ENCODE measurements at regions not wholly inside any gene's neighbourhood (a gene's known extent, or its start where the extent isn't known, plus 50 kb on each side); places are given as distances from the start of the nearest gene placed in this dataset.
A peak's percentile ranks its signal among the peaks of the same experiment; 100 is the strongest.

DNA sequence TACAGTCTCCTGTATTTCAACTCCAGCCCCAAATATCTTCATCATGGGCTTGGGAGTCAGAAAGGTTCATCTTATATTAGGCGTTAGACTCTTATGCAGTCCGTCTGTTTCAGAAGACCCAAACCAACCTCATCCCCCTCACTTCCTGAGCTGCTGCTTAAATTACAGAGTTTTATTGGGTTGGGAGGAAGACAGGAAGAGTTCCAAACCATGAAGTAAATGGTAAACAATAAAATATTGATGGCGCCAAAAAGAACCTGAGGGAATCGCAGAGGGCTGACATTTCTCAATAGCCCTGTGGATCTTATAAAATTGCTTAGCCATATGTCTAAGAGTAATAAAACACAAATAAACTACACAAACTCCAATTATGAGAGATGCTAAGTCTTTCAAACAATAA, 116.9 kb upstream of the C3orf80 start:
- H3K4me3 ChIP-seq (ENCODE audit: low read depth, low read length), result no peak overlapping the region
- TF ChIP-seq MYC (IDR thresholded peaks at IDR 0.05; ENCODE audit: low read depth, low read length) (no peak), POLR2A (IDR thresholded peaks at IDR 0.05; ENCODE audit: extremely low read depth, insufficient read length) (no peak)
- TF ChIP-seq, protein P1, sequence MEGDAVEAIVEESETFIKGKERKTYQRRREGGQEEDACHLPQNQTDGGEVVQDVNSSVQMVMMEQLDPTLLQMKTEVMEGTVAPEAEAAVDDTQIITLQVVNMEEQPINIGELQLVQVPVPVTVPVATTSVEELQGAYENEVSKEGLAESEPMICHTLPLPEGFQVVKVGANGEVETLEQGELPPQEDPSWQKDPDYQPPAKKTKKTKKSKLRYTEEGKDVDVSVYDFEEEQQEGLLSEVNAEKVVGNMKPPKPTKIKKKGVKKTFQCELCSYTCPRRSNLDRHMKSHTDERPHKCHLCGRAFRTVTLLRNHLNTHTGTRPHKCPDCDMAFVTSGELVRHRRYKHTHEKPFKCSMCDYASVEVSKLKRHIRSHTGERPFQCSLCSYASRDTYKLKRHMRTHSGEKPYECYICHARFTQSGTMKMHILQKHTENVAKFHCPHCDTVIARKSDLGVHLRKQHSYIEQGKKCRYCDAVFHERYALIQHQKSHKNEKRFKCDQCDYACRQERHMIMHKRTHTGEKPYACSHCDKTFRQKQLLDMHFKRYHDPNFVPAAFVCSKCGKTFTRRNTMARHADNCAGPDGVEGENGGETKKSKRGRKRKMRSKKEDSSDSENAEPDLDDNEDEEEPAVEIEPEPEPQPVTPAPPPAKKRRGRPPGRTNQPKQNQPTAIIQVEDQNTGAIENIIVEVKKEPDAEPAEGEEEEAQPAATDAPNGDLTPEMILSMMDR (IDR thresholded peaks at IDR 0.05; ENCODE audit: low read depth, low read length), result no peak
- TF ChIP-seq, protein P2, sequence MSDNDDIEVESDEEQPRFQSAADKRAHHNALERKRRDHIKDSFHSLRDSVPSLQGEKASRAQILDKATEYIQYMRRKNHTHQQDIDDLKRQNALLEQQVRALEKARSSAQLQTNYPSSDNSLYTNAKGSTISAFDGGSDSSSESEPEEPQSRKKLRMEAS (IDR thresholded peaks at IDR 0.05; ENCODE audit: low read depth, low read length), result no peak
- peak; percentile 54 for DNase-seq (ENCODE audit: low read depth)

DNA sequence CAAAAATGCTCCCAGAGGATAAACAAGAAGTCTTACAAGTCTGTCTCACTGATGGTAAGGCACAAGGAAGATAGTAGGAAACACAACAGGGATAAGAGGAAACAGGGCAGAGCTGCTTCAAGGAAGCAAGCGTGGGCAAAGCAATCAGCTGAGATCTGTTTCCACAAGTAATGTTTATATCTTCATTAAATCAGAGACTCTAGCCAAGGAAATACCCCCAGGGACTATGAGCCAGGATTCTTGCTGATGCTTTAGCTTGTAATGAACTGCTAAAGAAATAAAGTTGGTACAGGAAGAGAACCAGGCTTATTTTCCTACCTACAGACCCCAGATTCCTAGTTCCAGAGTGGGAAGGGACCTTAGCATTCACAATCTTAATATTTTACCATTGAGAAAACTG, 112.7 kb upstream of the C3orf80 start:
- no peak overlapping the region for H3K4me3 ChIP-seq (ENCODE audit: low read depth, low read length)
- TF ChIP-seq, protein P2 (IDR thresholded peaks at IDR 0.05; ENCODE audit: low read depth, low read length), result no peak
- TF ChIP-seq POLR2A (IDR thresholded peaks at IDR 0.05; ENCODE audit: extremely low read depth, insufficient read length), result no peak
- DNase-seq (ENCODE audit: low read depth), result no peak

DNA sequence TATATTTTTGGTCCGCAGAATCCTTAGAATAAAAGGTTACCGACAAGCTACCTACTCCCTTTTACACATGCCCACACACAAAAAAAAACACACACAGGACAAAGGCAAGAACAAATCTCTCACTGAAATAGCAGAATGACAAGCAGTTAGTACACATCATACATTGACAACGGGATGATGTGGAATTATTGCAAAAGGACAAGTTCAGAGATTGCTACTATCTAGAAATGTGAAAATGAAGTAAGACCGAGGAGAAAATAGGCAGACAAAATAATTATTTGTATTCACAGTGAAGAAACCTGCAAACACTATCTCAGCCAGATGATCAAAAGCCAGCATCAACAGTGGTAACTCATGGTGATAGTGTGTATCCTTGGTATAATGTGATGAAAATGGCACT, 112.2 kb upstream of the C3orf80 start:
- DNase-seq (ENCODE audit: low read depth), result no peak
- TF ChIP-seq POLR2A (IDR thresholded peaks at IDR 0.05; ENCODE audit: extremely low read depth, insufficient read length) (no peak), MYC (IDR thresholded peaks at IDR 0.05; ENCODE audit: low read depth, low read length) (no peak)
- TF ChIP-seq, protein P1 (IDR thresholded peaks at IDR 0.05; ENCODE audit: low read depth, low read length), result no peak
- TF ChIP-seq, protein P2 (IDR thresholded peaks at IDR 0.05; ENCODE audit: low read depth, low read length), result no peak
- no peak overlapping the region for H3K4me3 ChIP-seq (ENCODE audit: low read depth, low read length)

DNA sequence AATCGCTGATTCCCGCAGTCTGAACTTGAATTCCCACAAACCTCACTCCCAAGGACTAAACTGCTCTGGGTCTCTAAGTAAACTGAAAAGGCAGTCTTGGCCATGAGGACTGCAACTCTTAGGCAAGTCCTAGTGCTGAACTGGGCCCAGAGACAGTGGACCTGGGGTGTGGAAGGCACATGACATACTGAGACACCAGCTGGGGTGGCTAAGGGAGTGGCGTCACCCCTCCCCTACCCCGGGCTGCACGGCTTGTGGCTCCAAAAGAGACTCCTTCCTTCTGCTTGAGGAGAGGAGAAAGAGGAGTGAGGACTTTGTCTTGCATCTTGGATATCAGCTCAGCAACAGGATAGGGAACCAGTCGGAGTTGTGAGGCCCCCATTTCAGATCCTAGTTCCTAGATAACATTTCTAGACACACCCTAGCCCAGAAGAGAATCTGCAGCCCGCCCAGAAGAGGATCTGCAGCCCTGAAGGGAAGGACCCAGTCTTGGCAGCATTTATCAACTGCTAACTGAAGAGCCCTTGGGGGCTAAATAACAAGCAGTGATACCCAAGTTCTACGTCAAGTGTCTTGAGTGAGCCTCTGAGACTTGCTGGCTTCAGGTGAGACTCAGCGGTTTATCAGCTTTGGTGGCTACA, 110.7 kb upstream of the C3orf80 start:
- no peak overlapping the region for H3K4me3 ChIP-seq (ENCODE audit: low read depth, low read length)
- TF ChIP-seq, protein P1 (IDR thresholded peaks at IDR 0.05; ENCODE audit: low read depth, low read length), result no peak
- TF ChIP-seq POLR2A (IDR thresholded peaks at IDR 0.05; ENCODE audit: extremely low read depth, insufficient read length) (no peak), MYC (IDR thresholded peaks at IDR 0.05; ENCODE audit: low read depth, low read length) (no peak)
- TF ChIP-seq, protein P2 (IDR thresholded peaks at IDR 0.05; ENCODE audit: low read depth, low read length), result no peak
- DNase-seq (ENCODE audit: low read depth), result no peak

DNA sequence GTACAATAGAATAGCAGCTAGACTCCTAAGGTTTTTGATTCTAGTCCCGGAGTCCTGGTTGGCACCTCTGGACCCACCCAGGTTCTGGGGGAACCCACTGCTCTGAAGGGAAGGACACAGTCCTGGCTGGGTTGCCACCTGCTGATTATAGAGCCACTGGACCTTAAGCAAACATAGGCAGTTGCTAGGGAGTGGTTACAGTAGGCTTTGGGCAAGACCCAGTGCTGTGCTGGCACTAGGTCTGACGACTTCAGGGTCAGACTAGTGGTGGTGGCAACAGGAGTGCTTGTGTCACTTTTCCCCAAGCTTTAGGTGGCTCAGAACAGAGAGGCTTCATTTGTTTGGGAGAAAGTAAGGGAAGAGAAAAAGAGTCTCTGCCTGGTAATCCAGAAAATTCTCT, 109.8 kb upstream of the C3orf80 start:
- TF ChIP-seq, protein P2 (IDR thresholded peaks at IDR 0.05; ENCODE audit: low read depth, low read length), result no peak
- TF ChIP-seq POLR2A (IDR thresholded peaks at IDR 0.05; ENCODE audit: extremely low read depth, insufficient read length), result no peak
- TF ChIP-seq, protein P1 (IDR thresholded peaks at IDR 0.05; ENCODE audit: low read depth, low read length), result no peak
- no peak for TF ChIP-seq MYC (IDR thresholded peaks at IDR 0.05; ENCODE audit: low read depth, low read length)
- no peak overlapping the region for H3K4me3 ChIP-seq (ENCODE audit: low read depth, low read length)
- DNase-seq (ENCODE audit: low read depth), result no peak

DNA sequence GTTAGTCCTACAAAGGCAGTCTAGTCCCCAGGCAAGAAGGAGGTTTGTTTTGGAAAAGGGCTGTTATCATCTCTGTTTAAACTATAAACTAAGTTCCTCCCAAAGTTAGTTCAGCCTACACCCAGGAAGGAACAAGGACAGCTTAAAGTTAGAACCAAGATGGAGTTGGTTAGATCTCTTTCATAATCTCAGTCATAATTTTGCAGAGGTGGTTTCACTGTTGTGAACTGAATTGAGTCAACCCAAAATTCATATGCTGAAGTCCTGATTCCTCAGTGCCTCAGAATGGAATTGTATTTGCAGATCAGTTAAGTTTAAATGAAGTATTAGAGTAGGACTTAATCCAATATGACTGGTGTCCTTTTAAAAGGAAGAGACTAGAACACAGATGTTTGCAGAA, 101.0 kb upstream of the C3orf80 start:
- no peak for DNase-seq (ENCODE audit: low read depth)
- TF ChIP-seq MYC (IDR thresholded peaks at IDR 0.05; ENCODE audit: low read depth, low read length), result no peak
- TF ChIP-seq POLR2A (IDR thresholded peaks at IDR 0.05; ENCODE audit: extremely low read depth, insufficient read length), result no peak
- TF ChIP-seq, protein P2 (IDR thresholded peaks at IDR 0.05; ENCODE audit: low read depth, low read length), result no peak
- TF ChIP-seq, protein P1 (IDR thresholded peaks at IDR 0.05; ENCODE audit: low read depth, low read length), result no peak
- H3K4me3 ChIP-seq (ENCODE audit: low read depth, low read length), result no peak overlapping the region
